ENCODE measurements at regions not wholly inside any gene's neighbourhood (a gene's known extent, or its start where the extent isn't known, plus 50 kb on each side); places are given as distances from the start of the nearest gene placed in this dataset.

DNA sequence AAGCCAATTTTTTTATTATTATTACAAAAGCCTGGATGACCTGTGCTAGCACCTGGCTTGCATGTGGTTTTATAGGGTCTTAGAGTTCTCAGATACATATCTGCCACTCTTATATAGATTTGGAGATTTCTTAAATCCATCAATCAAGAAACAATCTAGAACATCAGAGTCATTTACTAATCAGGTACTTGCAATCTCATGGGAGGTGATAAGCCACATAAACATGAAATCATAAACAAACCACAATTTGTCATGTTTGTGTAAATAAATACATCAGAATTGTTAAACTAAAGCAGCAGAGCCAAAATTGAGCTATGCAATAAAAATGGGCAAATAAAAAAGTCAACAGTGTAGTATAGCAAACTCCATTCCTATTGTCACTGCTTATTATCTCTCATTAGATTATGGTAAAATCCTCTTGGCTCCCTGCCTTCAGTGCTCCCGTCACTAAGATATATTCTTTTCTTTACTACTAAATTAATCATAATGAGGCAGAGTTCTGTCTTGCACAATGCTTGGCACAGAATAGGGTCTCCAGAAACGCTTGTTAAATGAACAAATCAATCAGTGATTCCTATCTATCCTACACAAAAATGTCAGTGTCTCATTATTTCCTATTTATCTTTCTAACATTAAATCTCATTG, 108.7 kb upstream of the TTC29 start:
- no peak for DNase-seq

GRCh38 chr4:147056940-147057610, 111.4 kb upstream of the TTC29 start:
- peak; percentile 60 for DNase-seq

DNA sequence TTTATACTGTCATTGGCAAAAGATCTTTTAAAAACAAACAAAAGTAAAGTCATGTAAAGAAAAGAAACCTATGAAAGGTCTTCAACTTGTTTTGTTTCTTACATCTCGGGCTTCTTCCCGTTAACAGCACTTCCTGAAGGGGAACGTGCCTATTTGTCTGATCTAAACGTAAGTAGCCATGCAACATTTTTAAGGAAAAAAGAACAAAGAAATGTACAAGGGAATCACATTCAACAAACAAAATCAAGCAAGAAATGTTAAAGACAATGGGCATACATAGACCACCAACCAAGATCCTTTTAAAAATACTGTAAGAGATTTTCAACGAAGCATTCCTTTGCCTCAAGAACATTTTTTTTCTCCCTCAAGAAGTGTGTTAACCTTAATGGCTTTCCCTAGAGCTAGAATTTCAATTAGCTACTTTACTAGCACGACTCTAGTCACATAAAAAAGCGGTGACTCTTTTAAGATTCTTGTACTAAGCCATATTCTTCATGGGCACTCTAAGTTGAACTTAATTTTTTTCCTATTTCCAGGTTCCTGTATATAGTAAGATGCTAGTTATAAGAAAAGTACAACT, 112.0 kb upstream of the TTC29 start:
- peak; percentile 58 for DNase-seq

DNA sequence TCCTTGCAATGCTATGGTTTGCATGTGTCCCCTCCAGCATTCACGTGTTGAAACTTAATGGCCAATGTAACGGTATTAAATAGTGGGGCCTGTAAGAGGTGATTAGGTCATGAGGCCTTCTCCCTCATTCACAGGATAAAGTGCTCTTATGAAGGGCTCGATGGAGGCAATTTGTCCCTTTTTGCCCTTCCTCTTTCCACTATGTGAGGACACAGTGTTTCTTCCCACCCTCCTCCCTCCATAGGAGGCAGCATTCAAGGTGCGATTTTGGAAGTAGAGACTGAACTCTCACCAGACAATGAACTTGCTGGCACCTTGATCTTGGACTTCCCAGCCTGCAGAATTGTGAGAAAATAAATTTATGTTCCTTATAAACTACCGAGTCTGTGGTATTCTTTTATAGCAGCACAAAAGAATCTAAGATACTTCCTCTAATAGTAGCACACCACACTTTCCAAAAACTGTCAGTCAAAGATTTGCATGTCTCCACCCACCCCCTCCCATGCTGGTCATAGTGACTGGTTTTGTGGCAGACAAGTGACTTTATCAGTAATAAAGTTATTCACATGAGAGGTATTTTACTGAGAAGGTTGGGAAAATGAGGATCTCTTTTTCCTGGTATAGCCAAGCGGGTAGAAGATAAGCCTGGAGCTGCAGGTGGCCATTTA, 113.5 kb upstream of the TTC29 start:
- DNase-seq, result no peak

DNA sequence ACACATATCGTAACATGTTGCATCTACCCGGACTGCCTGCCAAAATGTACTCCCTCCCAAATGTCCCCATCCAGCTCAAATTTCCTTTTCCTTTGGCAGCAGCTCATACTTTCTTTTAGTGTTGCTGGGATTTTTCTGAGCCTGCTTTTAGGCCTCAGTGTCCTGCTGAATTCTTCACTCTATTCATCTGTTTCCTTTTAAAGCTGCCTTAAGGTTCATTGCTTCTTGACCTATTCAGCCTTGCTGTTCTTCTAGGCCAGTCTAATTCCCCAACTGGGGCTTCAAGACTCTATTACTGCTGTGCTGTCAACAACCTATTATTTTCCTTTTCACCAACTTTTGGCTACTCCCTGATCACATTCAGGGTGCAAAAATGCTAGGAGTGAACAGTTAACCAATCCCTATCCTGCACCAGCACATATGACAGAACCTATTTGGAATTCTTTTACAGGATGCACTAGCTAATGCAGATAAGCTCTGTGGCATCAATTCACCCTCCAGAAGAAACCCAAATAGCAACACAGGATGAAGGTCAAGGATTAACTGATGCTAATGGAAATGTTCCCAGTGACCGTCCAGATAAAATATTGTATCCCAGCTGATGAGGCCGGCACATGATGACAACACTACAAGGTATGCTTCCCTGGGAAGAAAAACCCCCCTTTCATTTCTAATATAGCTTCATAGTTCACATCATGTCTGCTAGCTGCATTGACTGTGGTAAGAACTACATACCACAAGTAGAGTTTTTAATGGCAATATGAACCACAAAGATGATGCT, 114.7 kb upstream of the TTC29 start:
- DNase-seq, result no peak

GRCh38 chr4:147064856-147065255, 119.2 kb upstream of the TTC29 start:
- DNase-seq, result no peak

GRCh38 chr4:147068564-147068963, 122.9 kb upstream of the TTC29 start:
- DNase-seq, result no peak

DNA sequence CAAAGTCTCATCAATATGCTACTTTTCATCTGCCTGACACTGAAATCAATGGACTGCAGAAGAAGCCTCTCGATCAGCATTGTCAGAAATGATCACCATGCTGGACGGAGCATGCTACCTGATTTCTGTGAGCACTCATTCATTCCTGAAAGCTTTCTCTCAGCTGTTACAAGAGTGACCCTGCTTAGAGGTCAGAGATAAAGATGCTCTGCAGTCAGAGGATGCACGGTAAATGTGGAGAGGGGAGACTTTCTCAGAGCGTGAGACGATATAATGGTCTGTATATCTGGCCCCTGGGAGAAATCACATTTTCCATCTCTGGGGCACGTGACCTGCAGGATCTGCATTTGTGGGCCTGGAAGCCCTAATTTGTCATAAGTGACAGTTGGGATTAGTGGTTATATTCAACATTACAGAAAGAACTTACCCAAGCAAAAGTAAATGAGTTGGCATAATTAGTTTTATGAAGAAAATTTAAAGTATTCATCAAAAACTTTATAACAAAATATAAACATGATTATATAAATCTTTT, 125.6 kb upstream of the TTC29 start:
- no peak for DNase-seq

GRCh38 chr4:147076179-147076578, 130.5 kb upstream of the TTC29 start:
- no peak for DNase-seq

- DNase-seq, result no peak
These were observed 131.1 kb upstream of the TTC29 start for GRCh38 chr4:147076728-147077127.

DNA sequence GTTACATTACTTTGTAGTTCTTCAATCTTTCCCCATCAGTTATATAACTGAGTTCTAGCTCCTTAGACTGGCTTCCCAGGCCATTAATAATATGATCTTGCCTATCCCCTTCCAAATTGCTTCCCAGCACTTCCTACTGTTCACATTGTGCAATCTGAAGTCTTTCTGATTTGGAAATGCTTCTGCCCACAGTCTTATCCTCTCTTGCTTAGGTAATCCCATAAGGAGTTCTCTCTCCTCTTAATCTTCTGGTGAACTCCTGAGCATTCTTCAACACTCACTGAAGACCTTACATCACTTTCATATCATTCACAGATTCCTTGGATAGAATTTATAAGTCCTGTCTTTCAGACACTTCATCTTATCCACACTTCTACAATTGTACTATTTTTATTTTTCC, 132.7 kb upstream of the TTC29 start:
- no peak for DNase-seq

GRCh38 chr4:147078875-147079658, 133.4 kb upstream of the TTC29 start:
- peak; percentile 63 for DNase-seq

DNA sequence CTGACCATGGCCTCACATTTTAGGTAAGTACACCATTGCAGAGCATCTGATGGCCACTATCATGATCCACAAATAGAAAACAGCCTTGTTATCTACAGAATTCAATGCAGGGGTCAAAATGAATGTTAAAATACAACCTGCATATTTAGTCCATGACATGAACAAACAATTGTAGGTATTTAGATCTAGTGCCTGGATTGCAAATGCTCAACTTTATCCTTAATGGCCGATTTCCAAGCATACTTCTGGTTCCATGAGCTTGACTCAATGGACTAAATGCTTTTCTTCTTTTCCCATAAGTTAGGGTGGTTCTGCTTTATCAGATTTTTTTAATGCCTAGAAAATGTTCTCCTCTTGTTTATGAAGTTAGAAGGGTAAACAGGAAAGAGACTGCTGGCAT, 139.2 kb upstream of the TTC29 start:
- DNase-seq, result no peak

GRCh38 chr4:147085781-147086180, 140.1 kb upstream of the TTC29 start:
- no peak for DNase-seq

DNA sequence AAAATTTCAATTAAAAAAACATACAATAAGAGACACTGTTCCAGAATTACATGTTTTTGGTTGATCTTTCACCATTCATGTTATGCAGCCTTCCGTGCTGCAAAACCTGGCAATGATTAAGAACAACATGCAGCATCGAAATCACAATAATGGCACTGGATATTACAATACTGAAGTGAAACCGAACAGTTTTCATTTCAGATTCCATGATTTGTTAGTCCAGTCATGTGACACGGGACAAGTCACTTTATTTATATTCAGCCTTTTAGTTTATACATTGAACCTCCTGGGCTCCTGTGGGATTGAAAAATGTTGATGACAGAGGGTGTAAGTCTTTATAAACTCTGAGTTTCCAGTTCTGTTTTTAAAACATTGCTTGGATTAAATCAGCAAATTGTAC, 142.5 kb upstream of the TTC29 start:
- DNase-seq, result no peak

- DNase-seq, result no peak
These were observed 144.8 kb upstream of the TTC29 start for GRCh38 chr4:147090486-147090885.

GRCh38 chr4:147093206-147093605, 147.5 kb upstream of the TTC29 start:
- no peak for DNase-seq

GRCh38 chr4:147094238-147094637, 148.6 kb upstream of the TTC29 start:
- peak; percentile 8 for DNase-seq

- DNase-seq, result peak; percentile 72
These were observed 151.3 kb upstream of the TTC29 start for GRCh38 chr4:147096667-147097604.

- no peak for DNase-seq
These were observed 156.0 kb upstream of the TTC29 start for GRCh38 chr4:147101678-147102077.

- no peak for DNase-seq
These were observed 156.9 kb upstream of the TTC29 start for GRCh38 chr4:147102596-147102995.
